GM21576 (cell line): ENCODE measurements at regions not wholly inside any gene's neighbourhood (a gene's known extent, or its start where the extent isn't known, plus 50 kb on each side); places are given as distances from the start of the nearest gene placed in this dataset.

ENCODE experiments used
- ATAC-seq: cut with Tn5 transposase; IDR thresholded peaks from one replicate; pipeline ENCODE4 v1.9.1; 2021; ENCODE audit warnings: mild to moderate bottlenecking, moderate library complexity; ENCODE audit not compliant: unreplicated experiment

GRCh38 chr18:73660931-73661856 is 486.4 kb downstream of the FBXO15 start:
- no peak for ATAC-seq

GRCh38 chr18:73656691-73657090 is 490.9 kb downstream of the FBXO15 start:
- ATAC-seq: no peak

GRCh38 chr18:73653827-73654226 is 493.8 kb downstream of the FBXO15 start:
- no peak for ATAC-seq

- no peak for ATAC-seq
Observed at GRCh38 chr18:73653251-73653650, 494.4 kb downstream of the FBXO15 start.

GRCh38 chr18:73647391-73647790 is 500.2 kb downstream of the FBXO15 start:
- no peak for ATAC-seq

- ATAC-seq: no peak
Observed at GRCh38 chr18:73646772-73647171, 500.9 kb downstream of the FBXO15 start.

- ATAC-seq: no peak
Observed at GRCh38 chr18:73646196-73646595, 501.4 kb downstream of the FBXO15 start.

- ATAC-seq: no peak
Observed at GRCh38 chr18:73645160-73645715, 502.4 kb downstream of the FBXO15 start.

GRCh38 chr18:73639788-73640187 is 507.8 kb downstream of the FBXO15 start:
- ATAC-seq: no peak

- no peak for ATAC-seq
Observed at GRCh38 chr18:73638709-73639108, 508.9 kb downstream of the FBXO15 start.

GRCh38 chr18:73636355-73636754 is 511.3 kb downstream of the FBXO15 start:
- ATAC-seq: no peak

GRCh38 chr18:73626859-73627258 is 520.8 kb downstream of the FBXO15 start:
- ATAC-seq: no peak

GRCh38 chr18:73626221-73626620 is 521.4 kb downstream of the FBXO15 start:
- ATAC-seq: no peak

GRCh38 chr18:73621091-73621490 is 526.5 kb downstream of the FBXO15 start:
- no peak for ATAC-seq

- ATAC-seq: no peak
Observed at GRCh38 chr18:73617981-73618380, 529.7 kb downstream of the FBXO15 start.

- no peak for ATAC-seq
Observed at GRCh38 chr18:73615506-73615905, 532.1 kb downstream of the FBXO15 start.

- ATAC-seq: no peak
Observed at GRCh38 chr18:73614812-73615211, 532.8 kb downstream of the FBXO15 start.

GRCh38 chr18:73613706-73614340 is 533.8 kb downstream of the FBXO15 start:
- no peak for ATAC-seq

- ATAC-seq: no peak
Observed at GRCh38 chr18:73597832-73598615, 549.6 kb downstream of the FBXO15 start.

- ATAC-seq: no peak
Observed at GRCh38 chr18:73594749-73595148, 552.9 kb downstream of the FBXO15 start.

- no peak for ATAC-seq
Observed at GRCh38 chr18:73593207-73593606, 554.4 kb downstream of the FBXO15 start.
